SU-DHL-6 (cell line): ENCODE measurements at regions not wholly inside any gene's neighbourhood (a gene's known extent, or its start where the extent isn't known, plus 50 kb on each side); places are given as distances from the start of the nearest gene placed in this dataset.

ENCODE experiments used
- H2AFZ ChIP-seq: fragments of 200-600 bp; sonication (generic); 2 replicates; pipeline ENCODE4 v1.6.1; 2014; ENCODE audit warnings: low read depth, mild to moderate bottlenecking, moderate library complexity, mixed read lengths, antibody characterized with exemption, low read length; ENCODE audit not compliant: severe bottlenecking
- H3F3A ChIP-seq: fragments of 200-600 bp; shearing (Covaris generic); 2 replicates; pipeline ENCODE4 v1.6.0; 2016; ENCODE audit warnings: antibody characterized with exemption, mild to moderate bottlenecking; ENCODE audit not compliant: insufficient read depth
- H3K27ac ChIP-seq: fragments of 200-600 bp; sonication (generic); 2 replicates; pipeline ENCODE4 v1.5.1; 2016; ENCODE audit warnings: low read depth, mild to moderate bottlenecking, low read length, moderate library complexity, mixed read lengths
- H3K27me3 ChIP-seq: fragments of 200-600 bp; sonication (generic), shearing (Covaris generic); 2 replicates; pipeline ENCODE4 v1.6.0; 2014; ENCODE audit warnings: mild to moderate bottlenecking, low read length
- H3K36me3 ChIP-seq: fragments of 200-600 bp; sonication (generic); 2 replicates; pipeline ENCODE4 v1.6.1; 2014; ENCODE audit warnings: mild to moderate bottlenecking, low read length, mixed read lengths
- H3K4me2 ChIP-seq: fragments of 300-600, 200-600 bp; shearing (Covaris generic), sonication (generic); 2 replicates; pipeline ENCODE4 v1.6.0; 2014; ENCODE audit warnings: low read length, low read depth, mild to moderate bottlenecking; ENCODE audit not compliant: poor library complexity, severe bottlenecking
- H3K4me3 ChIP-seq: fragments of 200-600 bp; sonication (generic); 2 replicates; pipeline ENCODE4 v1.5.1; 2014; ENCODE audit warnings: antibody characterized with exemption, low read length, mild to moderate bottlenecking, mixed read lengths; ENCODE audit not compliant: insufficient read depth, poor library complexity, severe bottlenecking
- H3K79me2 ChIP-seq: fragments of 200-600 bp; sonication (generic); 2 replicates; pipeline ENCODE4 v1.6.1; 2014; ENCODE audit warnings: mild to moderate bottlenecking, low read length, moderate library complexity; ENCODE audit not compliant: insufficient read depth
- H3K9ac ChIP-seq: fragments of 200-600 bp; sonication (generic); 2 replicates; pipeline ENCODE4 v1.7.0; 2014; ENCODE audit warnings: mild to moderate bottlenecking, low read length
- H3K9me2 ChIP-seq: fragments of 200-600 bp; sonication (generic); replicated peaks from 2 replicates; pipeline ENCODE4 v1.6.1; 2014; ENCODE audit warnings: low read length; ENCODE audit not compliant: insufficient read depth
- H3K9me3 ChIP-seq: fragments of 200-600 bp; sonication (generic); 2 replicates; pipeline ENCODE4 v1.6.1; 2014; ENCODE audit warnings: low read length, mixed read lengths; ENCODE audit not compliant: insufficient read depth
- H4K20me1 ChIP-seq: fragments of 200-600 bp; sonication (generic); 2 replicates; pipeline ENCODE4 v1.6.1; 2014; ENCODE audit warnings: low read depth, mild to moderate bottlenecking, antibody characterized with exemption, low read length, moderate library complexity, mixed read lengths
- CTCF ChIP-seq: fragments of 200-600 bp; sonication (generic); IDR thresholded peaks from one replicate; pipeline ENCODE4 v1.5.1; 2017; ENCODE audit warnings: antibody characterized with exemption, mild to moderate bottlenecking, low read length, moderate library complexity; ENCODE audit not compliant: insufficient read depth, poor library complexity, severe bottlenecking
- EZH2phosphoT487 ChIP-seq: fragments of 200-600 bp; sonication (generic), shearing (Covaris generic); conservative IDR thresholded peaks from 2 replicates; pipeline ENCODE4 v1.6.1; 2018; ENCODE audit warnings: mild to moderate bottlenecking, antibody characterized with exemption, low read length, moderate library complexity, mixed read lengths

DNA sequence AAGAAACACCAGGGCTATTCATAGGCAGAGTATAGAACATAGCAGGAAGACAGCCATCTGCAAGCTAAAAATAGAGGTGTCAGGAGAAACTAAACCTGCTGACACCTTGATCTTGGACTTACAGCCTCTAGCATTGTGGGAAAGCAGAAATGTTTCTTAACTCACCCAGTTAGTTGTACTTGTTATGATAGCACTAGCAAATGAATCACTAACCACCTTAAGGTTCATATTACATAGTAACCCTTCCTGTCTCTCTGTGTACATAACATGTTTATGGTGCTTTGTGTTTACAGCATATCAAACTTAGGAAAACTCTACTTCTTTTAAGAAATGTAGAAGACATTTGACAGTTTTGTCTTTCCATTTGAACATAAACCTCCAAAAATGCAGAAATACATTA is 1031.3 kb downstream of the FSCB start:
- Histone ChIP-seq H3K4me2 (no peak overlapping the region), H3F3A (no peaks in the 10 kb centered on the region)

DNA sequence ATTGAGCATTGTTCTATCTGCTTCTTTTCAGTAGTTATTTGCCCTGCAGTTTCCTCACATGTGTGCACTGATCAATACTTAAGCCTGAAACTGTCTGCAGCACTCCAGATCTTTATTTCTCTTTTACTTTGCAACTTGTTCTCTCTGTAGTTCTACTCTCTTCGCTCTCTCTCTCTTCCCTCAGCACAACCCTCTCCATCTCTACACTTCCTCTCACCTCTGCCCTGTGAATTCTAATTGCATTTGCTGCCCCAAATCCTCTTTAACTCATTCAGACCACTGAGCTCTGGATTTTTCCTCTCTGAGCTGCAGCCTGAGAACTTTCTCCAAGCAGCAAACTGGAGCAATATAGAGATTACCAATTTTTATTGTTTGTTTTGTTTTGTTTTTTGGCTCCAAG is 1035.5 kb downstream of the FSCB start:
- H3K4me2 ChIP-seq = no peak overlapping the region
- no peaks in the 10 kb centered on the region for H3K9me2 ChIP-seq
- no peak for TF ChIP-seq CTCF
- no peak for TF ChIP-seq EZH2phosphoT487
- no peaks in the 10 kb centered on the region for H3K27me3 ChIP-seq
- H3K9me3 ChIP-seq = no peaks in the 10 kb centered on the region
- H2AFZ ChIP-seq = peak overlapping the region; percentile 65
- no peak overlapping the region for H3K27ac ChIP-seq
- H3K4me3 ChIP-seq = no peak overlapping the region
- H3K36me3 ChIP-seq = no peaks in the 10 kb centered on the region
- H3F3A ChIP-seq = no peaks in the 10 kb centered on the region
- no peak overlapping the region for H3K9ac ChIP-seq
- no peaks in the 10 kb centered on the region for H3K79me2 ChIP-seq
- no peaks in the 10 kb centered on the region for H4K20me1 ChIP-seq

More for the DNA sequence above, 1031.3 kb downstream of the FSCB start:
- Histone ChIP-seq H3K27ac (no peak overlapping the region), H3K79me2 (no peaks in the 10 kb centered on the region), H3K9ac (no peak overlapping the region), H4K20me1 (no peaks in the 10 kb centered on the region), H3K9me2 (no peaks in the 10 kb centered on the region), H3K27me3 (no peaks in the 10 kb centered on the region), H3K4me3 (no peak overlapping the region), H3K36me3 (no peaks in the 10 kb centered on the region; the same call in 1 of the 2 replicates), H3K9me3 (no peaks in the 10 kb centered on the region), H2AFZ (no peak overlapping the region)
- TF ChIP-seq CTCF = no peak
- TF ChIP-seq EZH2phosphoT487 = no peak

- H3K27ac ChIP-seq = no peak overlapping the region
- H3K9me2 ChIP-seq = no peaks in the 10 kb centered on the region
- no peak overlapping the region for H3K9ac ChIP-seq
- H3K9me3 ChIP-seq = no peaks in the 10 kb centered on the region
- H4K20me1 ChIP-seq = no peaks in the 10 kb centered on the region
- H3F3A ChIP-seq = no peaks in the 10 kb centered on the region
- H2AFZ ChIP-seq = no peak overlapping the region
- no peak overlapping the region for H3K4me3 ChIP-seq
- H3K36me3 ChIP-seq = no peaks in the 10 kb centered on the region
- TF ChIP-seq EZH2phosphoT487 (no peak), CTCF (no peak)
- no peaks in the 10 kb centered on the region for H3K79me2 ChIP-seq
- H3K4me2 ChIP-seq = no peak overlapping the region
- H3K27me3 ChIP-seq = no peaks in the 10 kb centered on the region
Measured at GRCh38 chr14:43464968-43465367, 1042.1 kb downstream of the FSCB start.

- H3K79me2 ChIP-seq = no peaks in the 10 kb centered on the region
- no peaks in the 10 kb centered on the region for H3F3A ChIP-seq
- no peaks in the 10 kb centered on the region for H3K27me3 ChIP-seq
- no peak overlapping the region for H3K27ac ChIP-seq
- H3K4me3 ChIP-seq = no peak overlapping the region
- no peak overlapping the region for H3K9ac ChIP-seq
- no peaks in the 10 kb centered on the region for H3K9me2 ChIP-seq
- no peak overlapping the region for H3K4me2 ChIP-seq
- no peaks in the 10 kb centered on the region for H3K9me3 ChIP-seq
- no peak overlapping the region for H2AFZ ChIP-seq
- H4K20me1 ChIP-seq = no peaks in the 10 kb centered on the region
- no peaks in the 10 kb centered on the region for H3K36me3 ChIP-seq
- no peak for TF ChIP-seq CTCF
- no peak for TF ChIP-seq EZH2phosphoT487
Measured at GRCh38 chr14:43449291-43449690, 1057.8 kb downstream of the FSCB start.
